OCI-LY3 (cell line): ENCODE measurements at regions not wholly inside any gene's neighbourhood (a gene's known extent, or its start where the extent isn't known, plus 50 kb on each side); places are given as distances from the start of the nearest gene placed in this dataset.

ENCODE experiments used
- H2AFZ ChIP-seq: fragments of 200-600, 300-600 bp; shearing (Covaris generic); 2 replicates; pipeline ENCODE4 v1.6.0; 2014; ENCODE audit warnings: antibody characterized with exemption, low read depth, low read length
- H3K27ac ChIP-seq: fragments of 200-600, 300-600 bp; sonication (generic); 2 replicates; pipeline ENCODE4 v1.5.1; 2014; ENCODE audit warnings: mild to moderate bottlenecking, low read length, moderate library complexity, mixed read lengths
- H3K27me3 ChIP-seq: fragments of 200-600, 300-600 bp; sonication (generic); 2 replicates; pipeline ENCODE4 v1.6.1; 2014; ENCODE audit warnings: low read depth, low read length, mixed read lengths
- H3K36me3 ChIP-seq: fragments of 200-600, 300-600 bp; sonication (generic); replicated peaks from 2 replicates; pipeline ENCODE3; 2014; ENCODE audit warnings: low read depth, low read length, mixed read lengths
- H3K4me1 ChIP-seq: fragments of 300-600, 200-600 bp; sonication (generic); 2 replicates; pipeline ENCODE4 v1.6.1; 2014; ENCODE audit warnings: low read length, mixed read lengths
- H3K4me2 ChIP-seq: fragments of 200-600, 300-600 bp; sonication (generic); 2 replicates; pipeline ENCODE4 v1.6.1; 2014; ENCODE audit warnings: low read length, mixed read lengths
- H3K4me3 ChIP-seq: fragments of 300-600, 200-600 bp; sonication (generic); 2 replicates; pipeline ENCODE4 v1.5.1; 2014; ENCODE audit warnings: antibody characterized with exemption, mild to moderate bottlenecking, low read length, moderate library complexity
- H3K79me2 ChIP-seq: fragments of 300-600, 200-600 bp; shearing (Covaris generic); 2 replicates; pipeline ENCODE4 v1.6.1; 2014; ENCODE audit warnings: mild to moderate bottlenecking, low read length, mixed read lengths
- H3K9ac ChIP-seq: fragments of 300-600, 200-600 bp; shearing (Covaris generic); 2 replicates; pipeline ENCODE4 v1.6.0; 2014; ENCODE audit warnings: mild to moderate bottlenecking, low read length, moderate library complexity
- H3K9me3 ChIP-seq: fragments of 200-600, 300-600 bp; shearing (Covaris generic); 2 replicates; pipeline ENCODE4 v1.6.1; 2014; ENCODE audit warnings: low read length, mixed read lengths; ENCODE audit not compliant: insufficient read depth
- H4K20me1 ChIP-seq: fragments of 200-600, 300-600 bp; sonication (generic); 2 replicates; pipeline ENCODE4 v1.6.1; 2016; ENCODE audit warnings: low read length, mixed read lengths; ENCODE audit not compliant: insufficient read depth
- EZH2phosphoT487 ChIP-seq: fragments of 200-600 bp; shearing (Covaris generic); IDR thresholded peaks from 2 replicates; pipeline ENCODE4 v1.6.1; 2018; ENCODE audit warnings: antibody characterized with exemption, mixed run types, low read depth
- TF ChIP-seq, protein P1 (sequence below): fragments of 200-600, 300-600 bp; sonication (generic); IDR thresholded peaks from 2 replicates; pipeline ENCODE4 v1.5.1; 2014; ENCODE audit warnings: antibody characterized with exemption, low read length, low read depth

DNA sequence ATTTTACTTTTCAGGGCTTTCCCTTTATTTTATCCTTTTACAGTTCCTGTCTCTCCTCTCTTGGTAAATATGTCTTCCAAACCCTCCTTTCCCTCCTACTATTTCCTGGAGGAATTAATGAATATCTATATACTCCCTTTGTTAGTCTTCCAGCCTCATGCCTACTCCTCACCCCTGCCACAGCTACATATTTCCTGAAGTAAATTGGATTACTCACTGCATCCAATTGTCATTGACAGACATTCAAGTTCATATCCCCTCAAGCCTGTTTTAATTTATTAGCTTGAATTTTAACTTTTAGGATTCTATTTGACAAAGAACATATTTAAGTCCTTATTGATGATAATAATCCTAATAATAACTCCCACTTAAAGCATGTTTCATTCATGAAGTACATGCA, 314.5 kb downstream of the TMEM161B start:
- H3K4me2 ChIP-seq: no peak overlapping the region
- no peaks in the 10 kb centered on the region for H3K36me3 ChIP-seq
- no peak overlapping the region for H3K27ac ChIP-seq
- no peaks in the 10 kb centered on the region for H3K27me3 ChIP-seq
- H4K20me1 ChIP-seq: no peaks in the 10 kb centered on the region
- H3K9ac ChIP-seq: no peak overlapping the region
- no peaks in the 10 kb centered on the region for H3K4me1 ChIP-seq
- no peak overlapping the region for H2AFZ ChIP-seq
- no peaks in the 10 kb centered on the region for H3K9me3 ChIP-seq
- H3K79me2 ChIP-seq: no peaks in the 10 kb centered on the region
- no peak for TF ChIP-seq EZH2phosphoT487
- TF ChIP-seq, protein P1, sequence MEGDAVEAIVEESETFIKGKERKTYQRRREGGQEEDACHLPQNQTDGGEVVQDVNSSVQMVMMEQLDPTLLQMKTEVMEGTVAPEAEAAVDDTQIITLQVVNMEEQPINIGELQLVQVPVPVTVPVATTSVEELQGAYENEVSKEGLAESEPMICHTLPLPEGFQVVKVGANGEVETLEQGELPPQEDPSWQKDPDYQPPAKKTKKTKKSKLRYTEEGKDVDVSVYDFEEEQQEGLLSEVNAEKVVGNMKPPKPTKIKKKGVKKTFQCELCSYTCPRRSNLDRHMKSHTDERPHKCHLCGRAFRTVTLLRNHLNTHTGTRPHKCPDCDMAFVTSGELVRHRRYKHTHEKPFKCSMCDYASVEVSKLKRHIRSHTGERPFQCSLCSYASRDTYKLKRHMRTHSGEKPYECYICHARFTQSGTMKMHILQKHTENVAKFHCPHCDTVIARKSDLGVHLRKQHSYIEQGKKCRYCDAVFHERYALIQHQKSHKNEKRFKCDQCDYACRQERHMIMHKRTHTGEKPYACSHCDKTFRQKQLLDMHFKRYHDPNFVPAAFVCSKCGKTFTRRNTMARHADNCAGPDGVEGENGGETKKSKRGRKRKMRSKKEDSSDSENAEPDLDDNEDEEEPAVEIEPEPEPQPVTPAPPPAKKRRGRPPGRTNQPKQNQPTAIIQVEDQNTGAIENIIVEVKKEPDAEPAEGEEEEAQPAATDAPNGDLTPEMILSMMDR: no peak
- H3K4me3 ChIP-seq: no peak overlapping the region

DNA sequence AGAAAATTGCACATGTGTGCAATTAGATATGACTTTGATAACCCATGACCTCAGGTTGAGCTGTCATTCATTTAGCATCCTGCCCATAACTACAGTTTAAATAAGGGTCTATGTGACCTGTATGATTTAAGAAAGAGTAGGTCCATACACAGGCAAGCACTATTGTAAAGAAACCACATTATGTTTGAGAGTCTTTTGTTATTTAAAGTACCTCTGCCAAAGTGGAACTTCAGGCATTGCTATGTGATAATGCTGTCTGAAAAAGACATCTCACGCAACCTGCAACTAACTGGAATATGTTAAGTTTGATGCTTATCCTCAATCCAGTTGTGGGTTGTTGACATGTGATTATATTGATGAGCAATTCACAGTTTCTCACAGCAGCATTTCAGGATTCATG, 317.0 kb downstream of the TMEM161B start:
- TF ChIP-seq, protein P1: no peak
- TF ChIP-seq EZH2phosphoT487: no peak
- H3K27ac ChIP-seq: no peak overlapping the region
- H3K4me3 ChIP-seq: no peak overlapping the region
- no peaks in the 10 kb centered on the region for H3K79me2 ChIP-seq
- H3K4me2 ChIP-seq: no peak overlapping the region
- no peaks in the 10 kb centered on the region for H3K9me3 ChIP-seq
- H2AFZ ChIP-seq: no peak overlapping the region
- no peaks in the 10 kb centered on the region for H3K36me3 ChIP-seq
- H3K27me3 ChIP-seq: no peaks in the 10 kb centered on the region
- H3K9ac ChIP-seq: no peak overlapping the region
- H3K4me1 ChIP-seq: no peaks in the 10 kb centered on the region
- H4K20me1 ChIP-seq: no peaks in the 10 kb centered on the region

DNA sequence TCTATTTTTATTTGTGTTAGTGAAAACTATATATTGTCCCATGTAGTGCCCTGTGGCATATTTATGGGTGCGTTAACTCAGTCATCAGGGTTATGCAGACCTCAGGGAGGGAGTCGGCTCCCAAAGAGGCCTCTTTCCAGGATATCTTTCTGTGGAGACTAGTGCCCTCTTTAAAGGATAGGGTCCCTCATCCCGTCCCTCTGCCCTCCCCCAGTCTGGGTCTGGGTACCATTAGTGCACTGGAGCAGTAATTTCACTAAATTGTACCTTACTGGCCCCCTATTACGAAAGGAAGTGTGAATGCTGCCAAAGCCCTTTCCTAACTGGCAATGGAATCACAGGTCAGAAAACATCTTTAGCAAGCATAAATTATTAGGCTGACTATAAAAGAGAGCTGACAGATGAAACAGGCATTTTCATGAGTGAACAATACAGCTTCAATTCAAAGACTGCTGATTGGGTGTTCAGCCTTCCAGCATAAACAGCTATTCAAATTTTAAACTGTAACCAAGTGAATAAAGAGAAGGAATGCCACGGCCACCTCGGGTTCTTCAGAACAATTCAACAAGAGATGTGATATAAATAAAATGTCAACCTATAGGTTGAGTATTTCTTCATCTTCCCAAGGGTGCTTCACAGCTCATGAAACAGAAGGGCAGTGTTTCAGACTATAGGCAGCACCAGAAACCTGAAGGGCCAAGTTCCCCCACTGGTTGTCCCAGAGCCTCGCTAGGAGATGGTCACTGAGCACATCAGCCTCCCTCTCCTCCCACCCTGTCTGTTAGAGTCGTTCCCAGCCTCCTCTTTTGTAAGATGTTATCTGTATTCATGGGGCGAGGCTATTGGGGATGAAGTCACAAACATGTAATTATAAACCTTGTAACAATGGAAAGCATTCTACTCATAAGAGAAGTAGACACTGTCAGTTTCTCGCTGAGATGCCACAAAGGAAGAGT, 318.7 kb downstream of the TMEM161B start:
- Histone ChIP-seq H3K4me3 (no peak overlapping the region), H3K4me1 (no peaks in the 10 kb centered on the region), H3K9ac (no peak overlapping the region), H4K20me1 (no peaks in the 10 kb centered on the region), H3K79me2 (no peaks in the 10 kb centered on the region), H3K36me3 (no peaks in the 10 kb centered on the region), H2AFZ (no peak overlapping the region), H3K4me2 (no peak overlapping the region), H3K27me3 (no peaks in the 10 kb centered on the region), H3K27ac (no peak overlapping the region), H3K9me3 (no peaks in the 10 kb centered on the region)
- TF ChIP-seq EZH2phosphoT487: no peak
- TF ChIP-seq, protein P1: no peak

DNA sequence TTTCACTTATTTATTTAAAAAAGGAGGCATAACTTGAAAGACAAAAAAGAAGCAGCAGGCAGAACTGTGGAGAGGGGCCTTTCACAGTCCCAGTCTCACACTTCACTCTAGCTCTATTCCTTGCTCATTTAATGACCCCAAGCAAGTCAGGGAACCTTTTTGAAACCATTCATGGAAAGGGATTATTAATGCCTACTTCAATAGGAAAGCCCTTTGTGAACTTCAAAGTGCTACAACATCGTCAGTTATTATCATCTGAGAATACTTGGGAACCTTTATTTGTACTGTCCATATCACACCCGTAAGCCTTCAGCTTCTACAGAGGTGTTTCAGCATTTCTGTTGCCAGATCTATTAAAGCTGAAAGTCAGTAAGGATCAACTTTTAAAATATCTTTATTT, 320.2 kb downstream of the TMEM161B start:
- no peaks in the 10 kb centered on the region for H3K27me3 ChIP-seq

More for the DNA sequence above, 320.2 kb downstream of the TMEM161B start:
- H3K4me3 ChIP-seq: no peak overlapping the region
- H3K9me3 ChIP-seq: no peaks in the 10 kb centered on the region
- no peak overlapping the region for H3K27ac ChIP-seq
- no peaks in the 10 kb centered on the region for H4K20me1 ChIP-seq
- H3K79me2 ChIP-seq: no peaks in the 10 kb centered on the region
- no peaks in the 10 kb centered on the region for H3K36me3 ChIP-seq
- H2AFZ ChIP-seq: no peak overlapping the region
- H3K4me2 ChIP-seq: no peak overlapping the region
- TF ChIP-seq, protein P1: no peak
- TF ChIP-seq EZH2phosphoT487: no peak
- no peaks in the 10 kb centered on the region for H3K4me1 ChIP-seq
- no peak overlapping the region for H3K9ac ChIP-seq
